Astrocyte (in vitro differentiated cells and primary cell): ENCODE measurements at regions not wholly inside any gene's neighbourhood (a gene's known extent, or its start where the extent isn't known, plus 50 kb on each side); places are given as distances from the start of the nearest gene placed in this dataset.
"Not testable (repeated sequence)": the region's sequence is repeated elsewhere in the genome, so short reads cannot be mapped to it uniquely, and the experiment has no call there.

Experiments used
- CTCF ChIP-seq: IDR thresholded peaks from 2 replicates; pipeline ENCODE4 v1.5.1; 2011; ENCODE audit warnings: low read depth, mild to moderate bottlenecking, inconsistent platforms, low read length, moderate library complexity; ENCODE audit not compliant: insufficient read depth
- EZH2 ChIP-seq: IDR thresholded peaks from 2 replicates; pipeline ENCODE4 v1.6.1; 2012; ENCODE audit warnings: mild to moderate bottlenecking, low read length, inconsistent platforms; ENCODE audit not compliant: insufficient read depth

DNA sequence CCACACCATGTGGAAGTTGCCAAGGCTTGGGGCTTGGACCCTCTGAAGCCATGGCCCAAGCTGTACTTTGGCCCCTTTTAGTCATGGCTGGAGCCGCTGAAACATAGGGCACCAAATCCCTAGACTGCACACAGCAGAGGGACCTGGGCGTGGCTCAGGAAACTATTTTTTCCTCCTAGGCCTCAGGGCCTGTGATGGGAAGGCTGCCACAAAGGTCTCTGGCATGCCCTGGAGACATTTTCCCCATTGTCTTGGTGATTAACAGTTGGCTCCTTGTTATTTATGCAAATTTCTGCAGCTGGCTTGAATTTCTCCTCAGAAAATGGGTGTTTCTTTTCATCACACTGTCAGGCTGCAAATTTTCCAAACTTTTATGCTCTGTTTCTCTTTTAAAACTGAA, 102.3 kb downstream of the SPP2 start:
- not testable (repeated sequence) for TF ChIP-seq CTCF, EZH2
